ENCODE measurements at regions not wholly inside any gene's neighbourhood (a gene's known extent, or its start where the extent isn't known, plus 50 kb on each side); places are given as distances from the start of the nearest gene placed in this dataset.

DNA sequence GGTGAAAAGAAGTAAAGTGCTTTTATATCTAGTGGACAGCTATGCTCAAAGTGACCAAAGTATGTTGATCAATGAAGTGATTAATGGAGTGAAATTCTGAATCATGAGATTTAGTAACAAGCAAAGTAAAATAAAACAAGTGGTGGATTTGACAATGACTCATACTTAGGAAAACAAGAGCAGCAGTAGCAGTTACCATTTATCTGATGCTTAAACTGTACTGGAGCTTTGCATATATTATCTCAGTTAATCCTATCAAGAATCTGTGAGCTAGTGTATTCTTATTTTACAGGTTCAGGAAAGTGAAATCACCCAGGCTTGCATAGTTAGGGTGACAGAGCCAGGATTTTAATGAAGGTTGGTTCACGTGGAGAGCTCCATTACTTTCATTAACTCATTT lies 50.6 kb upstream of the SPATA16 start:
- TF ChIP-seq, protein P1, sequence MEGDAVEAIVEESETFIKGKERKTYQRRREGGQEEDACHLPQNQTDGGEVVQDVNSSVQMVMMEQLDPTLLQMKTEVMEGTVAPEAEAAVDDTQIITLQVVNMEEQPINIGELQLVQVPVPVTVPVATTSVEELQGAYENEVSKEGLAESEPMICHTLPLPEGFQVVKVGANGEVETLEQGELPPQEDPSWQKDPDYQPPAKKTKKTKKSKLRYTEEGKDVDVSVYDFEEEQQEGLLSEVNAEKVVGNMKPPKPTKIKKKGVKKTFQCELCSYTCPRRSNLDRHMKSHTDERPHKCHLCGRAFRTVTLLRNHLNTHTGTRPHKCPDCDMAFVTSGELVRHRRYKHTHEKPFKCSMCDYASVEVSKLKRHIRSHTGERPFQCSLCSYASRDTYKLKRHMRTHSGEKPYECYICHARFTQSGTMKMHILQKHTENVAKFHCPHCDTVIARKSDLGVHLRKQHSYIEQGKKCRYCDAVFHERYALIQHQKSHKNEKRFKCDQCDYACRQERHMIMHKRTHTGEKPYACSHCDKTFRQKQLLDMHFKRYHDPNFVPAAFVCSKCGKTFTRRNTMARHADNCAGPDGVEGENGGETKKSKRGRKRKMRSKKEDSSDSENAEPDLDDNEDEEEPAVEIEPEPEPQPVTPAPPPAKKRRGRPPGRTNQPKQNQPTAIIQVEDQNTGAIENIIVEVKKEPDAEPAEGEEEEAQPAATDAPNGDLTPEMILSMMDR (IDR thresholded peaks at IDR 0.05), result no peak
- TF ChIP-seq SMAD3 (CRISPR knock-in tag; IDR thresholded peaks at IDR 0.05; ENCODE audit: borderline replicate concordance) (no peak), JUN (CRISPR knock-in tag; IDR thresholded peaks at IDR 0.05) (no peak), NFYB (CRISPR knock-in tag; conservative IDR thresholded peaks at IDR 0.05; ENCODE audit: low read depth) (no peak)
- TF ChIP-seq, protein P2, sequence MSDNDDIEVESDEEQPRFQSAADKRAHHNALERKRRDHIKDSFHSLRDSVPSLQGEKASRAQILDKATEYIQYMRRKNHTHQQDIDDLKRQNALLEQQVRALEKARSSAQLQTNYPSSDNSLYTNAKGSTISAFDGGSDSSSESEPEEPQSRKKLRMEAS (CRISPR knock-in tag; IDR thresholded peaks at IDR 0.05), result no peak
